ENCODE measurements at regions not wholly inside any gene's neighbourhood (a gene's known extent, or its start where the extent isn't known, plus 50 kb on each side); places are given as distances from the start of the nearest gene placed in this dataset.
A peak's percentile ranks its signal among the peaks of the same experiment; 100 is the strongest.

DNA sequence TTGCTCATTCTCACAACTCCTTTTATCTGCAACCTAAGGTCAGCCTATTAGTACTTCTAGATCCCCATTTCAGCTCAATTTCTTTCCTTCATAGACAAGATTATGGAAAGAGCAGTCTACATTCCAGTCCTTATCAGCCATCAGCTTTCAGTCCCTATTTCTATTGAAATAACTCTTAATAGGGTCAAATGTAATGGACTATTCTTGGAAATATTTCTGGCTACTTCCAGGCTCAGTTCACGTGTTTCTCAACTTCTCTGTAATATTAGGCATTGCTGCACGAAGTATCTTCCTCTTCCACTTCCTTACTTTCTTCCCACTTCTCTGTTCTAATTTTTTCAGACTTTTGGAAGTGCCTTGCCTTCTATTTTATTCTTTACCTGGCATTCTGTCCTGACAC lies 232.9 kb upstream of the USP25 start:
- no peaks in the 10 kb centered on the region for H3K36me3 ChIP-seq (ENCODE audit: control insufficient read depth in 1 of 2, insufficient read depth in 2 of 2, low read length in 1 of 2)

DNA sequence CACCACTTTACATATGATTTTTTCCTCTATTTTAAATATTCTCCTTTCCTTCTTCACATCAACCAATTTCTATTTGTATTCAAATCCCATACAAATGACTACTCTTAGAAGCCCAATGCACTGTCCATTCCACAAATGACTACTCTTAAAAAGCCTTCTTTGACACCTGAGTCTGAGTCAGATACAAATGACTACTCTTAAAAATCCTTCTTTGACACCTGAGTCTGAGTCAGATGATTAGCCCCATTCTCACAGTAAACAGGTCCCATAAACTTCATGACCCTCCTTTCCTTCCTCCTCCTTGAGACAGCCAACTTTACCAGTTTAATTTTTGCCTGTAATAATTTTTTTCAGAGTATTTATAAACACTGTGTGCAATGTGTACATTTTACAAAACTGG lies 231.3 kb upstream of the USP25 start:
- Histone ChIP-seq H3K4me3 (ENCODE audit: low read length in 2 of 2) (no peak overlapping the region), H3K4me1 (ENCODE audit: control insufficient read depth in 1 of 2, insufficient read depth in 2 of 2, low read length in 2 of 2) (no peaks in the 10 kb centered on the region), H3K27ac (ENCODE audit: low read depth in 1 of 2, low read length in 2 of 2) (no peak overlapping the region), H3K27me3 (ENCODE audit: control insufficient read depth in 1 of 2, insufficient read depth in 2 of 2, low read length in 1 of 2) (no peaks in the 10 kb centered on the region), H3K36me3 (ENCODE audit: control insufficient read depth in 1 of 2, insufficient read depth in 2 of 2, low read length in 1 of 2) (no peaks in the 10 kb centered on the region), H3K9me3 (ENCODE audit: control insufficient read depth, low read length) (no peaks in the 10 kb centered on the region)
- DNase-seq: no peak
- intact Hi-C loops (cut with DNase I): no loop called here
- no peak for ATAC-seq (ENCODE audit: low FRiP score)

More for the DNA sequence above, 232.9 kb upstream of the USP25 start:
- ATAC-seq (ENCODE audit: low FRiP score) (no peak), DNase-seq (no peak)
- Histone ChIP-seq H3K27ac (ENCODE audit: low read depth in 1 of 2, low read length in 2 of 2) (no peak overlapping the region), H3K9me3 (ENCODE audit: control insufficient read depth, low read length) (no peaks in the 10 kb centered on the region), H3K4me3 (ENCODE audit: low read length in 2 of 2) (no peak overlapping the region), H3K4me1 (ENCODE audit: control insufficient read depth in 1 of 2, insufficient read depth in 2 of 2, low read length in 2 of 2) (no peaks in the 10 kb centered on the region), H3K27me3 (ENCODE audit: control insufficient read depth in 1 of 2, insufficient read depth in 2 of 2, low read length in 1 of 2) (peaks cover 0 to 1% of the 10 kb centered on the region in 2 donors)
- intact Hi-C loops (cut with DNase I): no loop called here
- 51 to 57% methylated on average over 2 of the region's 2 CpGs for WGBS, 2 donors

DNA sequence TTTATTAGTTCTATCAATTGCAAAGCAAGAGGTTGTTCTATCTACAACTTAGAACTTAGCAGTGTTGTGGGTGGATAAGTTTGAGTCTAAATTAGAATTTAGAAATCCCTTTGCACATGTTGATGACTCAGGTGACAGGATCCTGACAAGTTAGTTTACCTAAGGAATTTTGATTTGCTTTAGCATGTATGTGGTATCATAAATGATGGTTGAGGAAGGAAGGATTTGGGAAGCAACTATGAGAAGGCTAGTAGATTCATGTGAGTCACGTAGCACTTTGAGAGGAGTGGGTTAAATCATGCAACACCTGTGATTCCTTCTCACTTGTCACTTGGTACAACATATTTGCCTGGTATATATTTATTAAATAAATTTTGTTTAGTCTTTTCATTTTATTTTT lies 223.7 kb upstream of the USP25 start:
- WGBS, 2 donors: 83 to 89% methylated on average over 1 of the region's 1 CpG
- no peak overlapping the region for H3K4me3 ChIP-seq (ENCODE audit: low read length in 2 of 2)
- intact Hi-C loops (cut with DNase I): no loop called here
- H3K9me3 ChIP-seq (ENCODE audit: control insufficient read depth, low read length): no peaks in the 10 kb centered on the region
- H3K4me1 ChIP-seq (ENCODE audit: control insufficient read depth in 1 of 2, insufficient read depth in 2 of 2, low read length in 2 of 2): no peaks in the 10 kb centered on the region
- H3K36me3 ChIP-seq (ENCODE audit: control insufficient read depth in 1 of 2, insufficient read depth in 2 of 2, low read length in 1 of 2): no peaks in the 10 kb centered on the region
- no peak for DNase-seq
- no peak overlapping the region for H3K27ac ChIP-seq (ENCODE audit: low read depth in 1 of 2, low read length in 2 of 2)
- H3K27me3 ChIP-seq (ENCODE audit: control insufficient read depth in 1 of 2, insufficient read depth in 2 of 2, low read length in 1 of 2): no peaks in the 10 kb centered on the region
- no peak for ATAC-seq (ENCODE audit: low FRiP score)

DNA sequence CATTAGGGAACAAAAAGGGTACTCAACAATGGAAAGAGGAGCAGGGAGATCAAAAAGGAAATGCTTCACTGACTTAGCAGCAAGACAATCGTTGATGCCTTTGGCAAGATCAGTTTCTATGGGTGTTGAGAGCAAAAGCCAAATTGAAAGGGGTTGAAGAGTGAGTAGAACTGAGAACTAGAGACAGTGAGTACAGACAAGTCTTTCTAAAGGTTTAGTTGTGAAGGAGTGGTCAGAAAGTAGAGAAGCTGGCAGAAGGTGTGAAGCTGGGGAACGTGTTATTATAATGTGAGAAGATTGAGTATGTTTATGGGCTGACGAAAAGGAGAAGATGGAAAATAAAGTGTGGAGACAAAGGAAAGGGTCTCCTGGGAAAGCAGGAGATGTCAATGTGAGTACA lies 221.2 kb upstream of the USP25 start:
- no peaks in the 10 kb centered on the region for H3K9me3 ChIP-seq (ENCODE audit: control insufficient read depth, low read length)
- WGBS, 2 donors: 54% methylated on average over 3 of the region's 3 CpGs
- H3K36me3 ChIP-seq (ENCODE audit: control insufficient read depth in 1 of 2, insufficient read depth in 2 of 2, low read length in 1 of 2): no peaks in the 10 kb centered on the region
- H3K27ac ChIP-seq (ENCODE audit: low read depth in 1 of 2, low read length in 2 of 2): no peak overlapping the region
- ATAC-seq (ENCODE audit: low FRiP score): no peak
- H3K4me3 ChIP-seq (ENCODE audit: low read length in 2 of 2): no peak overlapping the region
- no peak for DNase-seq
- H3K27me3 ChIP-seq (ENCODE audit: control insufficient read depth in 1 of 2, insufficient read depth in 2 of 2, low read length in 1 of 2): no peaks in the 10 kb centered on the region
- no peaks in the 10 kb centered on the region for H3K4me1 ChIP-seq (ENCODE audit: control insufficient read depth in 1 of 2, insufficient read depth in 2 of 2, low read length in 2 of 2)
- intact Hi-C loops (cut with DNase I): no loop called here

DNA sequence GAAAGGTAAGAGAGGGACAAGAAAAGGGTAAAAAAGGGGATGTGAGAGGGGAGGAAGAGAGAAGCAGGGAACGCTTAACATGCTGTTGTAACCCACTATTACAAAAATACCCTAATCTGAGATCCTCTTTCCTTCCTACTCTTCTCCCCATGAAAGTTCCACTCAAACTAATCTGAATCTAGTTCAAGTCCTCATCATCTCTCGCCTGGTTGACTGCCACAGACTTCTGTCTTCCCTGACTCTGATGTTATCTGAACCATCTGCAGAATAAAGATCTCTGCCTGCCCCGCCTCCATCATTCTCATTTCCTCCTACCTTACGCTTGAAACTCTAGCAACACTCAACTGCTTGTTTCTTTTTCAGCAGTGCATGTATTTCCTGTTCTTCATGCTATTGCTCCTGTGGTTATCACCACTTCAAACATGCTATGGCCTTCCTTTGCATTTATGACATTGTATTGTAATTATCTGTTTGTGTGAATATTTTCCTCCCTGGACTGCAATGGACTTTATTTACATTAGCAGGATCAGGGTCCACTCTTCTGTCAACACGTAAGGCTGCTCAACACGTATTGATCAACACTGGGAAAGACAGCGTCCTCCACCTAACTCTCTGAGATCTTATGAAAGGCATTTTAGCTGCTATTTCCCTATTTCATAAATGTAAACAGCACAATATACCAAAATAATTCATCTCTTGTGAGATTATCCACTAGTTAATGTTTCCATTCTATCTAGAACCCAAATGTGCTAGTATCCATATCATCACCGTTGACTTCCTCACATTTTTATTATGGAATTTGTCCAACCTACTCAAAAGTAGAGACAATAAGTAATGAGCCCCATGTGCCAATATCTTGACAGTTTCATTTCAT lies 215.5 kb upstream of the USP25 start:
- intact Hi-C loops (cut with DNase I): no loop called here
- 78 to 82% methylated on average over 8 of the region's 8 CpGs for WGBS, 2 donors
- ATAC-seq (ENCODE audit: low FRiP score): no peak

DNA sequence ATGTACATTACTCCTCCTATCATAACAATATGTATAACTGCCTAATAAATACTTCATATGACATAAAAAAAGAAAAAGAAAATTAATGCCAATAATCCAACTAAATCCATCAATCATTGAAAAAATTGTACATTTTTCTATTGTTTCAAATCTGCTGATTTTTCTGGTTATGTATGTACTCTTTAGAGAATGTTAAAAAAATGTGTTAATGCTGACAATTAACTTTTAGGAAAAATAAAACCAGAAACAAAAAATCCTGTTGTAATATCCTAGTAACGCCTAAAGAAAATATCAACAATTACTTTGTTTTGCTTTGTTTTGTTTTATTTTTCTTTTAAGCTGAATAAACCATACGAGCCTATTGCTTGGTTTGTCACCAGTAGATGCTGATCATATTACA lies 213.9 kb upstream of the USP25 start:
- Histone ChIP-seq H3K27me3 (ENCODE audit: control insufficient read depth in 1 of 2, insufficient read depth in 2 of 2, low read length in 1 of 2) (no peaks in the 10 kb centered on the region), H3K4me3 (ENCODE audit: low read length in 2 of 2) (no peak overlapping the region), H3K27ac (ENCODE audit: low read depth in 1 of 2, low read length in 2 of 2) (no peak overlapping the region), H3K36me3 (ENCODE audit: control insufficient read depth in 1 of 2, insufficient read depth in 2 of 2, low read length in 1 of 2) (no peaks in the 10 kb centered on the region), H3K9me3 (ENCODE audit: control insufficient read depth, low read length) (no peaks in the 10 kb centered on the region), H3K4me1 (ENCODE audit: control insufficient read depth in 1 of 2, insufficient read depth in 2 of 2, low read length in 2 of 2) (no peaks in the 10 kb centered on the region)
- no peak for DNase-seq
- intact Hi-C loops (cut with DNase I): no loop called here
- ATAC-seq (ENCODE audit: low FRiP score): no peak
- WGBS, 2 donors: 31 to 56% methylated on average over 2 of the region's 2 CpGs

More for the DNA sequence above, 215.5 kb upstream of the USP25 start:
- H3K9me3 ChIP-seq (ENCODE audit: control insufficient read depth, low read length): no peaks in the 10 kb centered on the region
- no peak for DNase-seq
- H3K4me3 ChIP-seq (ENCODE audit: low read length in 2 of 2): no peak overlapping the region
- H3K27ac ChIP-seq (ENCODE audit: low read depth in 1 of 2, low read length in 2 of 2): no peak overlapping the region
- H3K4me1 ChIP-seq (ENCODE audit: control insufficient read depth in 1 of 2, insufficient read depth in 2 of 2, low read length in 2 of 2): no peaks in the 10 kb centered on the region
- no peaks in the 10 kb centered on the region for H3K27me3 ChIP-seq (ENCODE audit: control insufficient read depth in 1 of 2, insufficient read depth in 2 of 2, low read length in 1 of 2)
- no peaks in the 10 kb centered on the region for H3K36me3 ChIP-seq (ENCODE audit: control insufficient read depth in 1 of 2, insufficient read depth in 2 of 2, low read length in 1 of 2)

DNA sequence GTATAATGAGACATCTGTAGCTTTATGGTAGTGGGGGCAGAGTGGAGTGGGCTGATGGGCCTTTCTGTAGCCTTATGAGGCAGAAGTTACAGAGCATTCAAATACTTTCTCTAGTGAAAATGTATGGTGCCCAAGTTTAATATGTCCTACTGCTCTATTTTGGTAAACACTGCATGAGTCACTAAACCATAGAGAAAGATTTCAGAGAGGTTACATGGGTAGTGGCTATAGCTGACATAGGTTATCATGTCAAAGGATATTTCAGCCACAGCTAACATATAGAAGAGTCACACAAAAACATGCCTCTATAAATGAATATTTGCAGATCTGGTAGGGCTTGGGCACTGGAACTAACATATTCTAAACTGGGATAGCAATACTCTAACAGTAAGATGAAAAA lies 212.4 kb upstream of the USP25 start:
- H3K4me1 ChIP-seq (ENCODE audit: control insufficient read depth in 1 of 2, insufficient read depth in 2 of 2, low read length in 2 of 2): no peaks in the 10 kb centered on the region
- H3K36me3 ChIP-seq (ENCODE audit: control insufficient read depth in 1 of 2, insufficient read depth in 2 of 2, low read length in 1 of 2): no peaks in the 10 kb centered on the region
- H3K9me3 ChIP-seq (ENCODE audit: control insufficient read depth, low read length): no peaks in the 10 kb centered on the region
- H3K27ac ChIP-seq (ENCODE audit: low read depth in 1 of 2, low read length in 2 of 2): no peak overlapping the region
- intact Hi-C loops (cut with DNase I): no loop called here
- DNase-seq (no peak), ATAC-seq (ENCODE audit: low FRiP score) (no peak)
- H3K27me3 ChIP-seq (ENCODE audit: control insufficient read depth in 1 of 2, insufficient read depth in 2 of 2, low read length in 1 of 2): no peaks in the 10 kb centered on the region
- H3K4me3 ChIP-seq (ENCODE audit: low read length in 2 of 2): no peak overlapping the region

DNA sequence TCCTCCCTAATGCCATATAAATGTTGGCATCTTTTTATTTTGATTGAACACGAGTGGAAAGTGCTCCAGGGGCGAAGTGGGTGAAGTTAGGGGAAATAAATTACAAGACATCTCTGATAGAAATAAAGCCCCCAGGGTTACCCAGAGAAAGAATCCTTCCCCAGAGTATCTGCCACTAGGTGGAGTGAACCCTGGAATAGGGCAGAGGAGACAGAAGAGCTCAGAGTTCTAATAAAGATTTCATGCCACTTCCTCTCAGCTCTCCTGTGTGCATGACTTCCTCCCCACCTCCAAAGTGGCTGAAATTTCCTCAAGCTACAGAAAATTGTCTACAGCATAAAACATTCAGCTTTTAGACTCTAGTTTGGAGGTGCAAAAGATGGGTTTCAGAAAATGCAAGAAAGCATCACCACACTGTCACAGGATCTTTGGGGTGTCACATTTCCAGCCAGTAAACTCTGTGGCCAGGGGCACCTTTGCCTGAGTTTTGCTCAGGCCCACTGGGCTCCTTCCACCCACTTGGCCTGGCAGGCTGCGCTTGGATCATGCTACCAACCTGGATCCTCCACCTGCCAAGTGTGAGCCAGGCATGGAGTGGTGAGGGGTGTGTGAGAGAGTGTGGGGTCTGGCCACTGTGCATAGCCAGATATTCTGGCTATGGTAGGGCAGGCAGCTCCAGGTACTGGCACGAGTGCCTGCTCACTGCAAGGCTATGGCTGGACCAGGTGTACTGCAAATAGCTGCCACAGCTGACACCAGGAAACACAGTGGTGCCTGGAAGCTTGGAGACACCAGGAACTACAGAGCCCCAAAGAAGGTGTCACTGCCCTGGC lies 208.8 kb upstream of the USP25 start:
- 74 to 75% methylated on average over 4 of the region's 4 CpGs for WGBS, 2 donors
- peak; percentile 33 for ATAC-seq (ENCODE audit: low FRiP score)
- no peaks in the 10 kb centered on the region for H3K9me3 ChIP-seq (ENCODE audit: control insufficient read depth, low read length)
- no peak overlapping the region for H3K27ac ChIP-seq (ENCODE audit: low read depth in 1 of 2, low read length in 2 of 2)
- H3K4me1 ChIP-seq (ENCODE audit: control insufficient read depth in 1 of 2, insufficient read depth in 2 of 2, low read length in 2 of 2): no peaks in the 10 kb centered on the region
- no peak overlapping the region for H3K4me3 ChIP-seq (ENCODE audit: low read length in 2 of 2)
- no peaks in the 10 kb centered on the region for H3K27me3 ChIP-seq (ENCODE audit: control insufficient read depth in 1 of 2, insufficient read depth in 2 of 2, low read length in 1 of 2)
- intact Hi-C loops (cut with DNase I): no loop called here
- DNase-seq: no peak
- no peaks in the 10 kb centered on the region for H3K36me3 ChIP-seq (ENCODE audit: control insufficient read depth in 1 of 2, insufficient read depth in 2 of 2, low read length in 1 of 2)

DNA sequence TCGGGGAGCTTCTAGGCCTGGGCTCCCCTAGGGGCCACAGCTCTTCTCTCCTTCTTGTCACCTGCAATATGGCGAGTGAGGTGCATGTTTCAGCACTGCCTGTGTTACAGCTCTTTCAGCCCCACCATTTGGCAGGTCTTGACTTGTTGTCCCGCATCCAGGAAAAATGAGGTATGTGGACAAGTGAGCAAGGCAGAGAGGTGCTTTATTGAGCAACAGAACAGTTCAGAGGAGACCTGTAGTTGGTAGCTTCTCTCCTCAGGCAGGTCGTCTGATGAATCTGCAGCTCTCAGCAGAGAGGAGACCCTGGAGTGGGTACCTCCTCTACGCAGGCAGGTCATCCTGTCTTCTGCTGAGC lies 208.2 kb upstream of the USP25 start:
- Histone ChIP-seq H3K27me3 (ENCODE audit: control insufficient read depth in 1 of 2, insufficient read depth in 2 of 2, low read length in 1 of 2) (no peaks in the 10 kb centered on the region), H3K4me3 (ENCODE audit: low read length in 2 of 2) (no peak overlapping the region), H3K36me3 (ENCODE audit: control insufficient read depth in 1 of 2, insufficient read depth in 2 of 2, low read length in 1 of 2) (no peaks in the 10 kb centered on the region), H3K4me1 (ENCODE audit: control insufficient read depth in 1 of 2, insufficient read depth in 2 of 2, low read length in 2 of 2) (no peaks in the 10 kb centered on the region), H3K9me3 (ENCODE audit: control insufficient read depth, low read length) (no peaks in the 10 kb centered on the region), H3K27ac (ENCODE audit: low read depth in 1 of 2, low read length in 2 of 2) (no peak overlapping the region)
- ATAC-seq (ENCODE audit: low FRiP score) (no peak), DNase-seq (no peak)
- WGBS, 2 donors: 84 to 92% methylated on average over 5 of the region's 5 CpGs
- intact Hi-C loops (cut with DNase I): no loop called here
